ENCODE measurements at regions not wholly inside any gene's neighbourhood (a gene's known extent, or its start where the extent isn't known, plus 50 kb on each side); places are given as distances from the start of the nearest gene placed in this dataset.

DNA sequence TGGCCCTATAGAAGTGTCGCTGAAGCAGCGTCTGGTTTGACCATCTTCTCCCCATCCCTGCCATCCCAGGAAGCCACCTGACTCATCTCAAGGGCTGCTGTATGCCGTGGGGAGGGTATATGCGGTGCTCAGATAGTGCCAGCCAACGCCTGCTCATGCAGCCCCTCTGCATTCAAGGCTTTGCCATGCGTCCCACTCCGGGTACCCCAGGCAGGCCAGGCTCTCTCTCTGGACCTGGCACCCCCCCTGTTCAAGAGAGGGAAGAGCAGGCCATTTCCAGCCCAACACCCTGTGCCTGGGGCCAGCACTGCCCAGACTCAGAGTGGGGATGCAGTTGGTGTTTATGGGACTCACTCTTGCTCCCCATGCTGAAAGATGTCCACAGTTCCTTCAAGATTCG, 130.0 kb downstream of the GLI2 start:
- Histone ChIP-seq H3K4me3 (ENCODE audit: low read length) (no peak overlapping the region), H3K36me3 (ENCODE audit: control insufficient read depth, insufficient read depth, low read length) (no peaks in the 10 kb centered on the region), H3K27ac (ENCODE audit: low read depth, low read length) (no peak overlapping the region), H3K9ac (ENCODE audit: extremely low read depth, low read length, poor library complexity, severe bottlenecking) (no peak overlapping the region), H3K27me3 (ENCODE audit: control insufficient read depth, insufficient read depth, low read length, poor library complexity, severe bottlenecking) (no peaks in the 10 kb centered on the region), H3K9me3 (ENCODE audit: control insufficient read depth, low read length) (no peaks in the 10 kb centered on the region), H3K4me1 (ENCODE audit: control insufficient read depth, insufficient read depth, low read length) (no peaks in the 10 kb centered on the region)
- WGBS, 2 experiments (ENCODE audit: insufficient coverage in 1 of 2, insufficient read length in 1 of 2), result 92 to 100% methylated on average over 8 of the region's 8 CpGs
- Mint-ChIP-seq H3K36me3 (ENCODE audit: low read depth) (no peaks in the 10 kb centered on the region), H3K4me1 (peaks cover 21% of the 10 kb centered on the region), H3K9me3 (no peaks in the 10 kb centered on the region), H3K4me3 (no peak overlapping the region), H3K27me3 (ENCODE audit: insufficient read depth) (no peaks in the 10 kb centered on the region), H3K27ac (no peak overlapping the region)
- TF ChIP-seq, protein P1, sequence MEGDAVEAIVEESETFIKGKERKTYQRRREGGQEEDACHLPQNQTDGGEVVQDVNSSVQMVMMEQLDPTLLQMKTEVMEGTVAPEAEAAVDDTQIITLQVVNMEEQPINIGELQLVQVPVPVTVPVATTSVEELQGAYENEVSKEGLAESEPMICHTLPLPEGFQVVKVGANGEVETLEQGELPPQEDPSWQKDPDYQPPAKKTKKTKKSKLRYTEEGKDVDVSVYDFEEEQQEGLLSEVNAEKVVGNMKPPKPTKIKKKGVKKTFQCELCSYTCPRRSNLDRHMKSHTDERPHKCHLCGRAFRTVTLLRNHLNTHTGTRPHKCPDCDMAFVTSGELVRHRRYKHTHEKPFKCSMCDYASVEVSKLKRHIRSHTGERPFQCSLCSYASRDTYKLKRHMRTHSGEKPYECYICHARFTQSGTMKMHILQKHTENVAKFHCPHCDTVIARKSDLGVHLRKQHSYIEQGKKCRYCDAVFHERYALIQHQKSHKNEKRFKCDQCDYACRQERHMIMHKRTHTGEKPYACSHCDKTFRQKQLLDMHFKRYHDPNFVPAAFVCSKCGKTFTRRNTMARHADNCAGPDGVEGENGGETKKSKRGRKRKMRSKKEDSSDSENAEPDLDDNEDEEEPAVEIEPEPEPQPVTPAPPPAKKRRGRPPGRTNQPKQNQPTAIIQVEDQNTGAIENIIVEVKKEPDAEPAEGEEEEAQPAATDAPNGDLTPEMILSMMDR (conservative IDR thresholded peaks at IDR 0.05), result no peak
- peak; percentile 44 for DNase-seq

- H3K4me3 Mint-ChIP-seq, result no peak overlapping the region
- H3K27me3 Mint-ChIP-seq (ENCODE audit: insufficient read depth), result no peaks in the 10 kb centered on the region
Observed at GRCh38 chr2:120866071-120866470, 130.4 kb downstream of the GLI2 start.

DNA sequence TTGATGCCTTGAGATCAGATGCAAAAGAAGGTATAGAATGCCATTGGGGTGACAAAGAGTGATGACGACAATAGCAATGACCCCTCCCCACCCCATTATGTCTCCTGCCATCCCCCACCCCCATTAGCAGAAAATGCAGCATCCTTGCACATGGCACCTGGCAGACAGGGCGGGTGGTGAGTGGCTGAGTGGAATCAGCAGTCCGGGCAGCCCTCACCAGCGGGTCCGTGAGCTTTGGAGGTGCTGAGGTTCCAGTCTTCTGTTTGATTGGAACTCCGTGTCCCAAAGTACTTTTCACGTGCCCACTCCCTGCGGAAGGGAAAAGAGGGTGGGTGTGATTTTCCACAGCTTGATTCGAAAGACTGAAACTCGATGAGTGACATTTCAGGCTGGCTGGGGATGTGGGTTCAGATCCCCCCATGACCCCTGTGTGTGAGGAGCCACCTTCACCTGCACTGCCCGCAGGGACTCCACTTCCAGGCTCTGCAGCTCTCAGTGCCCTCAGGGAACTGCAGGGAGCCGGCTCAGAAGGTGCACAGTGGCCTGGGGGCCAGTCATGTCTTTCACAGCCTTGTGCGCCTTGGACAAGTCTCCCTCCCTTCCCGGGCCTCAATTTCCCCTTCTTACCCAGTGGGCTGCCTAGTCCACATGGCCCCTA, 130.9 kb downstream of the GLI2 start:
- 91 to 92% methylated on average over 8 to 14 of the region's 14 CpGs for WGBS, 2 experiments (ENCODE audit: insufficient coverage in 1 of 2, insufficient read length in 1 of 2)
- H3K27ac Mint-ChIP-seq, result no peak overlapping the region
- no peaks in the 10 kb centered on the region for H3K9me3 Mint-ChIP-seq
- H3K9ac ChIP-seq (ENCODE audit: extremely low read depth, low read length, poor library complexity, severe bottlenecking), result no peak overlapping the region
- H3K4me3 Mint-ChIP-seq, result no peak overlapping the region
- no peaks in the 10 kb centered on the region for H3K9me3 ChIP-seq (ENCODE audit: control insufficient read depth, low read length)
- no peak for DNase-seq
- no peaks in the 10 kb centered on the region for H3K27me3 Mint-ChIP-seq (ENCODE audit: insufficient read depth)
- H3K4me1 ChIP-seq (ENCODE audit: control insufficient read depth, insufficient read depth, low read length), result no peaks in the 10 kb centered on the region
- H3K36me3 Mint-ChIP-seq (ENCODE audit: low read depth), result no peaks in the 10 kb centered on the region
- no peaks in the 10 kb centered on the region for H3K36me3 ChIP-seq (ENCODE audit: control insufficient read depth, insufficient read depth, low read length)
- peaks cover 20% of the 10 kb centered on the region for H3K4me1 Mint-ChIP-seq
- H3K27me3 ChIP-seq (ENCODE audit: control insufficient read depth, insufficient read depth, low read length, poor library complexity, severe bottlenecking), result no peaks in the 10 kb centered on the region
- H3K27ac ChIP-seq (ENCODE audit: low read depth, low read length), result peak overlapping the region; percentile 83
- no peak overlapping the region for H3K4me3 ChIP-seq (ENCODE audit: low read length)
- TF ChIP-seq, protein P1 (conservative IDR thresholded peaks at IDR 0.05), result no peak

More at GRCh38 chr2:120866071-120866470, 130.4 kb downstream of the GLI2 start:
- H3K4me1 Mint-ChIP-seq, result peaks cover 21% of the 10 kb centered on the region
- Histone ChIP-seq H3K4me3 (ENCODE audit: low read length) (no peak overlapping the region), H3K27ac (ENCODE audit: low read depth, low read length) (no peak overlapping the region), H3K4me1 (ENCODE audit: control insufficient read depth, insufficient read depth, low read length) (no peaks in the 10 kb centered on the region), H3K36me3 (ENCODE audit: control insufficient read depth, insufficient read depth, low read length) (no peaks in the 10 kb centered on the region), H3K9me3 (ENCODE audit: control insufficient read depth, low read length) (no peaks in the 10 kb centered on the region), H3K27me3 (ENCODE audit: control insufficient read depth, insufficient read depth, low read length, poor library complexity, severe bottlenecking) (no peaks in the 10 kb centered on the region), H3K9ac (ENCODE audit: extremely low read depth, low read length, poor library complexity, severe bottlenecking) (no peak overlapping the region)
- WGBS, 2 experiments (ENCODE audit: insufficient coverage in 1 of 2, insufficient read length in 1 of 2), result 89 to 96% methylated on average over 4 to 7 of the region's 7 CpGs
- TF ChIP-seq, protein P1 (conservative IDR thresholded peaks at IDR 0.05), result no peak
- no peaks in the 10 kb centered on the region for H3K36me3 Mint-ChIP-seq (ENCODE audit: low read depth)
- H3K9me3 Mint-ChIP-seq, result no peaks in the 10 kb centered on the region
- no peak overlapping the region for H3K27ac Mint-ChIP-seq
- no peak for DNase-seq
